ENCODE measurements at regions not wholly inside any gene's neighbourhood (a gene's known extent, or its start where the extent isn't known, plus 50 kb on each side); places are given as distances from the start of the nearest gene placed in this dataset.

GRCh38 chr2:136223274-136223673, 105.3 kb upstream of the CXCR4 start:
- no peaks in the 10 kb centered on the region; a peak in 1 of 4 replicates for H3K4me1 ChIP-seq (ENCODE audit: control insufficient read depth in 1 of 2, insufficient read depth in 2 of 2, low read depth in 1 of 2, low read length in 1 of 2)
- no peaks in the 10 kb centered on the region for H3K36me3 ChIP-seq (replicated peaks in 1 of 2; ENCODE audit: control insufficient read depth in 1 of 2, insufficient read depth in 2 of 2, low read length in 1 of 2)
- no peak overlapping the region for H3K27ac ChIP-seq (ENCODE audit: low read depth in 2 of 2, low read length in 1 of 2)
- ChIA-PET CTCF (no interaction called here), POLR2A (no interaction called here)
- no peaks in the 10 kb centered on the region for H3K9me2 ChIP-seq
- no peak overlapping the region for H3K4me2 ChIP-seq
- 65% methylated on average over 7 of the region's 7 CpGs for WGBS (ENCODE audit: low lambda C conversion rate)
- no peak overlapping the region for H3K9ac ChIP-seq
- H3K79me2 ChIP-seq (ENCODE audit: insufficient read depth), result no peaks in the 10 kb centered on the region
- H3F3A ChIP-seq (replicated peaks; ENCODE audit: insufficient read depth), result no peaks in the 10 kb centered on the region
- no peak overlapping the region for H2AFZ ChIP-seq (ENCODE audit: low read depth)
- H3K27me3 ChIP-seq (ENCODE audit: insufficient read depth), result no peaks in the 10 kb centered on the region
- TF ChIP-seq EZH2phosphoT487 (IDR thresholded peaks at IDR 0.05; ENCODE audit: borderline replicate concordance, low read depth), result no peak
- no peak for TF ChIP-seq YY1 (IDR thresholded peaks at IDR 0.05; ENCODE audit: low read depth)
- TF ChIP-seq RAD21 (IDR thresholded peaks at IDR 0.05; ENCODE audit: low read length), result no peak
- no peak for TF ChIP-seq CTCF (IDR thresholded peaks at IDR 0.05)
- TF ChIP-seq MEF2A (IDR thresholded peaks at IDR 0.05; ENCODE audit: borderline replicate concordance, low read depth), result no peak
- no peak for TF ChIP-seq NRF1 (IDR thresholded peaks at IDR 0.05; ENCODE audit: low read depth, low read length)
- no peak for DNase-seq
- H3K4me3 ChIP-seq (ENCODE audit: low read depth in 2 of 2, low read length in 1 of 2), result no peak overlapping the region
- H3K9me3 ChIP-seq, result no peaks in the 10 kb centered on the region
- no peaks in the 10 kb centered on the region for H4K20me1 ChIP-seq (ENCODE audit: insufficient read depth)

- POLR2A ChIA-PET, result no interaction called here
- CTCF ChIA-PET, result no interaction called here
Observed at GRCh38 chr2:136222862-136223261, 104.9 kb upstream of the CXCR4 start.

More at GRCh38 chr2:136222862-136223261, 104.9 kb upstream of the CXCR4 start:
- no peak overlapping the region for H2AFZ ChIP-seq (ENCODE audit: low read depth)
- no peak for TF ChIP-seq REST (IDR thresholded peaks at IDR 0.05; ENCODE audit: low read depth, low read length)
- TF ChIP-seq SIN3A (IDR thresholded peaks at IDR 0.05; ENCODE audit: borderline replicate concordance, low read depth, low read length), result no peak
- TF ChIP-seq CHD2 (IDR thresholded peaks at IDR 0.05; ENCODE audit: low read length, partially characterized antibody), result no peak
- no peaks in the 10 kb centered on the region for H3K27me3 ChIP-seq (ENCODE audit: insufficient read depth)
- H3K9me3 ChIP-seq, result no peaks in the 10 kb centered on the region
- no peak overlapping the region for H3K4me3 ChIP-seq (ENCODE audit: low read depth in 2 of 2, low read length in 1 of 2)
- no peaks in the 10 kb centered on the region for H3K36me3 ChIP-seq (replicated peaks in 1 of 2; ENCODE audit: control insufficient read depth in 1 of 2, insufficient read depth in 2 of 2, low read length in 1 of 2)
- no peaks in the 10 kb centered on the region; a peak in 1 of 4 replicates for H3K4me1 ChIP-seq (ENCODE audit: control insufficient read depth in 1 of 2, insufficient read depth in 2 of 2, low read depth in 1 of 2, low read length in 1 of 2)
- no peaks in the 10 kb centered on the region for H3K79me2 ChIP-seq (ENCODE audit: insufficient read depth)
- H4K20me1 ChIP-seq (ENCODE audit: insufficient read depth), result no peaks in the 10 kb centered on the region
- no peak for DNase-seq
- no peaks in the 10 kb centered on the region for H3F3A ChIP-seq (replicated peaks; ENCODE audit: insufficient read depth)
- 51% methylated on average over 5 of the region's 5 CpGs for WGBS (ENCODE audit: low lambda C conversion rate)
- H3K27ac ChIP-seq (ENCODE audit: low read depth in 2 of 2, low read length in 1 of 2), result no peak overlapping the region
- no peaks in the 10 kb centered on the region for H3K9me2 ChIP-seq
- no peak overlapping the region for H3K4me2 ChIP-seq
- no peak overlapping the region for H3K9ac ChIP-seq
